ENCODE measurements at regions not wholly inside any gene's neighbourhood (a gene's known extent, or its start where the extent isn't known, plus 50 kb on each side); places are given as distances from the start of the nearest gene placed in this dataset.
"Not testable (repeated sequence)": the region's sequence is repeated elsewhere in the genome, so short reads cannot be mapped to it uniquely, and the experiment has no call there.

- DNase-seq: no peak
Measured at GRCh38 chr12:67088401-67089118, 180.6 kb upstream of the CAND1 start.

DNA sequence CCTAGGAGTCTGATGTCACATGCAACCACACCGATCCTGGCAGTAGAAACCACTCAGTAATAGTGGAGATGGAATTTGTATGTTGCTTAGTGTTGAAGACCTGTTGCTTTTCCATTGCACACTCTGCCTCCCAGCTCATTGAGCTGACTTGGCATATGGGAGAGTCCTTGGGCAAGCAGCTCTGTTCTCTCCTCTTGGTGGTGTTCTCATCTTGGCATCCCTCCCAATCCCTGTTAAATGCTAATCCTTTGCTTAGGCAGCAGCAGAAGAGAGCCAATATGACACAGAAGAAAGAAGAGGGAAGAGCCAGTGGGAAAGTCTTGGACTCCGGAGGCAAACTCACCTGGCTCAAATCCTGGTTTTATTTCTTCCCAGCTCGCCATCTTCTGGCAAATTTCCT is 178.0 kb upstream of the CAND1 start:
- DNase-seq: no peak

DNA sequence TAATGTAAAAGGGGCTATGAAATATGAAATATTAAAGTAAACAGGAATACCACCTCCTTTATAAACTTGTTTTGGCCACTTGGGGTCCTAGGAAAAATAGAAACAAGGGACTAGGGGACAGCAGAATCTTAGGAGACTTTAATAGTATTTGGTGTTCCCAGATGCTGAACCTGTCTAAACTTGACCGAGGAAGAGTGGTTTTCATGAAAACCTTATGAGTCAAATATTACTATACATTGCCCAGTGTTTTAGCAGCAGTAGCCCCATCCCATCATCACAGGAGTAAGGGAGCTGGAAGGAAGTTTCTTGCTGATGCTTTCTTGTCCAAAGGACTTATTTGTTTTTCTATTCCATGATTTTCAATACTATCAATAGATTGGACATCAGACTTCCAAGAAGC is 177.5 kb upstream of the CAND1 start:
- DNase-seq: no peak

- not testable (repeated sequence) for DNase-seq
Measured at GRCh38 chr12:67092934-67093333, 176.2 kb upstream of the CAND1 start.

DNA sequence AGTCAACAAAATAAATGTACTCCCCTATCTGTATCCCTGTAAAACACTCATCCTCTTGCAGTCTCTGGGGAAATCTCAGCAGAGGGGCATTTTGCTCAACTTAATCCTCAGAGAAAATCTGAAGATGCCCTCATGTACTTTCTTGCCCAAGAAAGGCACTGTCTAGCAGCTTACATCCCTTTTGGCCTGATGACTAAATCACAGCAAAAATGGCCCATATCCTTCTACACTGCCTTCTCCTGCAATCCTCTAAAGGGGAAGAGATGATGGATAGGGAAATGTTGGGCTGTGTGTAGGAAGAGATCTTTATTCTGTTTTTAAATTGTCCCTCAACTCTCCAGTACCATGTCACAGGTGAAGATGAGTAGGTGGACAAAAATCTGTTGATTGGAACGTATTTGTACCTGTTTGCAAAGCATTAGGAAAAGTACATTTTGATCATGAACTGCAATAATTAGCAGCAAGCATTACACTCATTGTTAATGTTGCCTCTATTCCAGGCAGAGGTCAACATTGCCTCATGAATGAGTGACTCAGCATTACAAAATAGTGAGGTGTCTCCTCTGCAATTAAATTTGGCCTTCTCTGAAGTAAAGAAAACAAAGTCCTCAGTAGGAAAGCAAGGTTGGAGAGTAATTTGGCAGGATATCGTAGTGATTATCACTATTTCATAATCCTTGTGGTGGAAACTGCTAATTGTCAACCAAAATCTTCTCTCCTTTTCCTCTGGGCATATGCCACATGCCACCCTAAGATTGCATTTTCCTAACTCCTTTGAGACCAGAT is 172.4 kb upstream of the CAND1 start:
- DNase-seq: no peak

- DNase-seq: no peak
Measured at GRCh38 chr12:67099858-67100257, 169.3 kb upstream of the CAND1 start.

DNA sequence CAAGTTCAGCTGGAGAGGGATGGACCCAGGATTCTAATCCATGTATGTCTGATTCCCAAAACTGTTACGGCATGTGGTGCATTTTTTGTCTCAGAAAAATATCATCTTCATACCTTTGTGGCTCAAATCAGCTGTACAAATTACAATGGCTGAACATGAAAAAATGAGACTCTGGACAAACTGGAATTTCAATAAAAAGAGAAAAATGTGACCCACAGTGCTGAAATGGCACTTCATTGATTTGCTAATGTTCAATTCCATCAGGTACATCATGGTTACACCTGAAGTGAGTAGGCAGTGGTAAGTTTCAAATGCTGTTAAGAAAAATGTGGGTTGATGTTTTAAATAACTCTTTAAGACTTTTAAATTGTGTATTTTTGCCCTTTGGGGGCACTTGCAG is 165.6 kb upstream of the CAND1 start:
- DNase-seq: no peak

GRCh38 chr12:67107235-67107634 is 161.9 kb upstream of the CAND1 start:
- no peak for DNase-seq

DNA sequence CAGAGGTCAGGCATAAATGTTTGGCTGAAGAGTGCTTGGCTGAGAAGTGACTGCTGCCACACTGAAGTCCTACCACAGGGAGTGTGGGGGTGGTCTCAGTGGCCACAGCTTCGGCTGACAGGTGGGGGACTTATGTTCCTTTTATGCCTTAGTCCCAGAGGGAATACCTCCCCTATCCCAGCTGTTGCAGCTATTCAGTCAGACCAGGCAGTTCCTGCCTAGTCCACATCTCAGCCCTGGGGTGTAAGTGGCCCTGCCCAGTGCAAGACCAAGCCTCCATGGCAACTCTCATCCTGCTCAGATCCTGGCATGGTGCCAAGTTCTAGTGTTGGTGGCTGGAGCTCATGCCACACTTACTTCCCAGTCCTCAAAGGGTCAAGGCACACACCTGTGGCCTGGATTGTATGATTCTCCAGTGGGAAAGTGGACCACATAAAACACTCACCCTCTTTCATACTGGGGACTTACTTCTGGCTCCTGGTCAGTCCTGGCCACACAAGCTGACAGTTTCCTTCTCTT is 161.3 kb upstream of the CAND1 start:
- no peak for DNase-seq

GRCh38 chr12:67110345-67110744 is 158.8 kb upstream of the CAND1 start:
- not testable (repeated sequence) for DNase-seq

DNA sequence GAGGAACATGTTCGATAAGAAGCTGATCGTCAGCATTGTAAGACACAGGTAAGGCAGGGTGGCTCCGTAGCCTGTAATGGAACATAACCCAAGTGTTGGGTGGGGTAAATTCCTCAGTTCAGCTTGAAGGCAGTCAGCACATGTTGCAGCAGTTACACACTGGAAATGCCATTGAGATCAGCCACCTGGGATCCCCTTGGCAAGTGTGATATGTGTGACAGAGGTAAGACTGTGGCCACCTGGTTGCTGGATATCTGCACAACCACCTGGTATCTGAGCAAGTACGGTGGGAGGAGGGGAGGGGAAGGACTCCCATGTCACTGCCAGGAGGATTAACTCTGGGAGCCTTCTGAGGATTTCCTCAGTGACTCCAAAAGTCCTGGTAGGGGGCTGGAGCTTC is 158.0 kb upstream of the CAND1 start:
- no peak for DNase-seq

DNA sequence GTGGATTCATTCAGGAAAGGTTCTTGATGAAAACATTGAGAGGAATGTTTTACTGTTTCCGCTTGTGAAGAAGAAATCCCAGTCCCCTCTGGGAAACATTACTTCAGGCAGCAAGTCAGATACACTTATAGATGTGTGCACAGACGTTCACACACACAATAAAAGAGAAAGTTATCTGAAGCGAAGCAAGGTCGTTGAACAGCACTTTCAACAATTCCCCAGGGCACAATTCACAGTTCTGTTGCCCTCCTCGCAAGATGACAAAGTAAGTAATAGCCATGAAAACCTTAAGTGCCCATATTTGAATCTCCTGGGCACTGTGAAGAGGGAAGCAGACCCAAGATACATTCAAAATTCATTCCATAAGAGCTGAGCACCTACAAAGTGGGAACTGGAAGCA is 156.6 kb upstream of the CAND1 start:
- DNase-seq: no peak

DNA sequence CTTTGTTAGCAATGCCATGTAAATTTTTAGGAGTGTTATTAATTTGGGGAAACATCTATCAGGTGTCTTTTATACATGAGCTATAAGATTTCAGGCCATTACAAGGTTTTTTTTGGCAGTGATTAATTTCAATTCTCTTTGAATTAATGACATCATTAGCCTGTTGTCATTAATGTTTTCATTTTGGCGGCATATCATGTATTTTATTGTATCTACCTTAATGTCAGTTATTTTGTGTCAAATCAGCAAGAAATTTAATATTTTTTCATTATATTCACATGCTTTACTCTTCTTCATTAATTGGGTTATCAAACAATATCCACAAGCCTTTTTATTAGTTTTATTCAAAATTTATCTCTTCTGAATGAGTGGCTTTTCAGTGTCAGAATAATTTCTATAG is 153.0 kb upstream of the CAND1 start:
- no peak for DNase-seq

GRCh38 chr12:67122584-67122983 is 146.6 kb upstream of the CAND1 start:
- no peak for DNase-seq

DNA sequence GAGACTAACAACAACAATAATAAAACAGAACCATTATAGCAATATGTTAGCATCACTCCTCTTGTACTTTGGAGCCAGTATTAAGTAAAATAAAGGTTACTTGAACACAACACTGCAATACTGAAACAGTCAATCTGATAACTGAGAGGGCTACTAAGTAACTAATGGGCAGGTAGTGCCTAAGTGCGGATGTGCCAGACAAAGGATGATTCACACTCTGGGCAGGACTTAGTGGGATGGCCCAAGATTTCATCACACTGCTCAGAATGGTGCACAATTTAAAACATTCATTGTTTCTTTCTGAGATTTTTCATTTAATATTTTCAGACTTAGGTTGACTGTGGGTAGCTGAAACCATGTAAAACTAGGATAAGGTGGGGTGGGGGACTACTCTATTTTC is 131.9 kb upstream of the CAND1 start:
- DNase-seq: no peak

GRCh38 chr12:67141296-67142018 is 127.7 kb upstream of the CAND1 start:
- DNase-seq: no peak

DNA sequence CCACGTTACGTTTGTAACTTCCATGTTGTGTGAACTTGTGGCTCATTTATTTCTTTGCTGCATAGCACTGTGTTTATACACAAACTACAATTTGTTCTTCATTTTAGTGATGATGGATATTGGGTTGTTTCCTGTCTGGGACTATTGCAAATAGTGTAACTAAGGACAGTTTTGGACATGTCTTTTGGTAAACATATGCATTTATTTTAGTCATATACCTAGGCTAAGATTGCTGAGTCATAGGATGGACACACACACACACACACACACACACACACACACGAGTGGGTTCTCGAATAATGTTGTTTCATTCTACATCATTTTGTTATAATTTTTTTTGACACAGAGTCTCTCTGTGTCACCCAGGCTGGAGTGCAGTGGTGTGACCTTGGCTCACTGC is 123.5 kb upstream of the CAND1 start:
- no peak for DNase-seq

- DNase-seq: no peak
Measured at GRCh38 chr12:67147030-67147429, 122.1 kb upstream of the CAND1 start.

DNA sequence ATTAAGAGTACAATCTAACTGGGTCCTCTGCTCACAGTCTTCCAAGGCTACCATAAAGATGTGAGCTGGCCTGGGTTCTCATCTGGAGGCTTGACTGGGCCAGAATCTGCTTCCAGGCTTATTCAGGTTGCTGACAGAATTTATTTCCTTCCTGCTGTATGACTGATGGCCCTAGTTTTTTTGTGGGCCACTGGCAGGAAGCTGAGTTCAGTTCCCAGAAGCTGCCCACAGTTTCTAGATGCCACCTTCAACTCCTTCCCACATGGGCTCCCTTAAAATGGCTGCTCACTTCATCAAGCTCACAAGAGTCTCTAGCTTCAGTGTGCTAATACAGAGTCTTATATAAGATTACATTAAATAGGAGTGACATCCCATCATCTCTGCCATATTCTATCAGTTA is 121.7 kb upstream of the CAND1 start:
- DNase-seq: no peak

- no peak for DNase-seq
Measured at GRCh38 chr12:67148265-67148664, 120.9 kb upstream of the CAND1 start.

- no peak for DNase-seq
Measured at GRCh38 chr12:67151886-67152285, 117.3 kb upstream of the CAND1 start.

DNA sequence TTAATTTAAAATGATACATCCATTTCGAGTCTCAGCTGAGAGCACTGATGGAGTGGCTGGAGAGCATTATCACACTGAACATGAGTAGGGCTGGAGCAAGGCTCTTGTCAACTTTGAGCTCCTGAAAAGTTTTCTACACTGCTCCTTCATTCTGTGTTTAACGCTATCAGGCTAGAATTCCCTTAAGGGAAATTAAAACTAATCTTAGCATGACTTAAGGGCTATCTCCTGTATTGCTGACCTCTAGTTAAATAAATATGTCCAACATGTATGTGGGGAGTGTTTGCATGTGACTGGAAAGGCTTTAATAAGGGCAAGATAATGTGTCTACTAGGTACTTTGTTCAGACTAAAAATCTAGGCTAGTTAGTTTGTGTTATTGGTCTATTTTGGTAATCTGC is 116.7 kb upstream of the CAND1 start:
- no peak for DNase-seq

DNA sequence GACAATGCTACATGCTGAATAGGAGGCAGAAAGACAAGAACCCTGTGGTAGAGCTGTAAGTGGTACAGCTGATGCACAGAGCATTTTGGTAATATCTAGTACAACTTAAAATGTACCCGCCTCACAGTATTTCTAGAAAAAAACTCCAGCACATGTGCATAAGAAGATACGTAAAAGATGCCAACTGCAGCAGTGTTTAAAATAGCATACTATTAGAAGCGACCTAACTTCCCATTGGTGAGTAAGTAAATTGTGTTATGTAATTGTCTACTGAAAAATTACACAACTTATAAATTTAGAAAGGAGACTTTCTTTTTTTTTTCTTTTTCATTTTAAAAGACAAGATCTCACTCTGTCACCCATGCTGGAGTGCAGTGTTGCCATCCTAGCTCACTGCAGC is 114.3 kb upstream of the CAND1 start:
- no peak for DNase-seq

- no peak for DNase-seq
Measured at GRCh38 chr12:67155863-67156262, 113.3 kb upstream of the CAND1 start.

Measured in CD4-positive, alpha-beta T cell treated with Interleukin-6 for 4 hours (primary cell).